ENCODE measurements at regions not wholly inside any gene's neighbourhood (a gene's known extent, or its start where the extent isn't known, plus 50 kb on each side); places are given as distances from the start of the nearest gene placed in this dataset.

- Histone ChIP-seq H3K4me1 (ENCODE audit: control insufficient read depth, low read length) (no peaks in the 10 kb centered on the region), H3K79me2 (ENCODE audit: control insufficient read depth, low read length) (no peaks in the 10 kb centered on the region), H4K20me1 (ENCODE audit: control insufficient read depth, insufficient read depth, low read depth, low read length) (no peaks in the 10 kb centered on the region), H3K9me2 (replicated peaks; ENCODE audit: control insufficient read depth, low read length) (no peaks in the 10 kb centered on the region), H3K36me3 (ENCODE audit: control insufficient read depth, low read length) (no peaks in the 10 kb centered on the region), H3K4me2 (ENCODE audit: low read length) (no peak overlapping the region), H3K27ac (ENCODE audit: low read depth, low read length) (no peak overlapping the region), H3K9me3 (ENCODE audit: control insufficient read depth, insufficient read depth, low read length) (no peaks in the 10 kb centered on the region), H3F3A (ENCODE audit: control insufficient read depth, insufficient read depth) (no peaks in the 10 kb centered on the region), H3K27me3 (ENCODE audit: control insufficient read depth, low read length) (no peaks in the 10 kb centered on the region), H3K4me3 (ENCODE audit: low read length) (no peak overlapping the region)
- no peak for TF ChIP-seq EZH2phosphoT487 (IDR thresholded peaks at IDR 0.05; ENCODE audit: borderline replicate concordance, low read length)
- TF ChIP-seq CTCF (IDR thresholded peaks at IDR 0.05; ENCODE audit: low read depth, low read length, poor library complexity, severe bottlenecking) = no peak
Measured at GRCh38 chr18:55853268-55853667, 265.3 kb upstream of the TCF4 start.

- H3K4me2 ChIP-seq (ENCODE audit: low read length) = no peak overlapping the region
- TF ChIP-seq CTCF (IDR thresholded peaks at IDR 0.05; ENCODE audit: low read depth, low read length, poor library complexity, severe bottlenecking) (no peak), EZH2phosphoT487 (IDR thresholded peaks at IDR 0.05; ENCODE audit: borderline replicate concordance, low read length) (no peak)
- no peaks in the 10 kb centered on the region for H3K4me1 ChIP-seq (ENCODE audit: control insufficient read depth, low read length)
Measured at GRCh38 chr18:55850904-55851303, 262.9 kb upstream of the TCF4 start.

GRCh38 chr18:55849391-55849790, 261.4 kb upstream of the TCF4 start:
- Histone ChIP-seq H3K27me3 (ENCODE audit: control insufficient read depth, low read length) (no peaks in the 10 kb centered on the region), H3K4me2 (ENCODE audit: low read length) (no peak overlapping the region), H3K36me3 (ENCODE audit: control insufficient read depth, low read length) (no peaks in the 10 kb centered on the region), H3K4me1 (ENCODE audit: control insufficient read depth, low read length) (no peaks in the 10 kb centered on the region), H3K4me3 (ENCODE audit: low read length) (no peak overlapping the region), H3K79me2 (ENCODE audit: control insufficient read depth, low read length) (no peaks in the 10 kb centered on the region), H3K27ac (ENCODE audit: low read depth, low read length) (no peak overlapping the region), H4K20me1 (ENCODE audit: control insufficient read depth, insufficient read depth, low read depth, low read length) (no peaks in the 10 kb centered on the region), H3F3A (ENCODE audit: control insufficient read depth, insufficient read depth) (no peaks in the 10 kb centered on the region), H3K9me3 (ENCODE audit: control insufficient read depth, insufficient read depth, low read length) (no peaks in the 10 kb centered on the region), H3K9me2 (replicated peaks; ENCODE audit: control insufficient read depth, low read length) (no peaks in the 10 kb centered on the region)
- TF ChIP-seq CTCF (IDR thresholded peaks at IDR 0.05; ENCODE audit: low read depth, low read length, poor library complexity, severe bottlenecking) (no peak), EZH2phosphoT487 (IDR thresholded peaks at IDR 0.05; ENCODE audit: borderline replicate concordance, low read length) (no peak)

More at GRCh38 chr18:55850904-55851303, 262.9 kb upstream of the TCF4 start:
- no peaks in the 10 kb centered on the region for H3K36me3 ChIP-seq (ENCODE audit: control insufficient read depth, low read length)
- no peak overlapping the region for H3K27ac ChIP-seq (ENCODE audit: low read depth, low read length)
- H3K27me3 ChIP-seq (ENCODE audit: control insufficient read depth, low read length) = no peaks in the 10 kb centered on the region
- H3F3A ChIP-seq (ENCODE audit: control insufficient read depth, insufficient read depth) = no peaks in the 10 kb centered on the region
- no peaks in the 10 kb centered on the region for H4K20me1 ChIP-seq (ENCODE audit: control insufficient read depth, insufficient read depth, low read depth, low read length)
- no peaks in the 10 kb centered on the region for H3K9me2 ChIP-seq (replicated peaks; ENCODE audit: control insufficient read depth, low read length)
- no peaks in the 10 kb centered on the region for H3K9me3 ChIP-seq (ENCODE audit: control insufficient read depth, insufficient read depth, low read length)
- H3K79me2 ChIP-seq (ENCODE audit: control insufficient read depth, low read length) = no peaks in the 10 kb centered on the region
- H3K4me3 ChIP-seq (ENCODE audit: low read length) = no peak overlapping the region

- Histone ChIP-seq H4K20me1 (ENCODE audit: control insufficient read depth, insufficient read depth, low read depth, low read length) (no peaks in the 10 kb centered on the region), H3K79me2 (ENCODE audit: control insufficient read depth, low read length) (no peaks in the 10 kb centered on the region), H3K9me3 (ENCODE audit: control insufficient read depth, insufficient read depth, low read length) (no peaks in the 10 kb centered on the region), H3K4me2 (ENCODE audit: low read length) (no peak overlapping the region), H3K27ac (ENCODE audit: low read depth, low read length) (no peak overlapping the region), H3K9me2 (replicated peaks; ENCODE audit: control insufficient read depth, low read length) (no peaks in the 10 kb centered on the region), H3K4me1 (ENCODE audit: control insufficient read depth, low read length) (no peaks in the 10 kb centered on the region), H3K27me3 (ENCODE audit: control insufficient read depth, low read length) (no peaks in the 10 kb centered on the region), H3K36me3 (ENCODE audit: control insufficient read depth, low read length) (no peaks in the 10 kb centered on the region), H3K4me3 (ENCODE audit: low read length) (no peak overlapping the region), H3F3A (ENCODE audit: control insufficient read depth, insufficient read depth) (no peaks in the 10 kb centered on the region)
- TF ChIP-seq EZH2phosphoT487 (IDR thresholded peaks at IDR 0.05; ENCODE audit: borderline replicate concordance, low read length) (no peak), CTCF (IDR thresholded peaks at IDR 0.05; ENCODE audit: low read depth, low read length, poor library complexity, severe bottlenecking) (no peak)
Measured at GRCh38 chr18:55847960-55848359, 260.0 kb upstream of the TCF4 start.
